Neural cell (in vitro differentiated cells): ENCODE measurements at regions not wholly inside any gene's neighbourhood (a gene's known extent, or its start where the extent isn't known, plus 50 kb on each side); places are given as distances from the start of the nearest gene placed in this dataset.
"Not testable (repeated sequence)": the region's sequence is repeated elsewhere in the genome, so short reads cannot be mapped to it uniquely, and the experiment has no call there.

Experiments
- H2AFZ ChIP-seq: fragments of 200-600, 300-800 bp; sonication (generic), shearing (Covaris generic); 2 replicates; pipeline ENCODE4 v1.6.0; 2014; ENCODE audit warnings: low read depth, mild to moderate bottlenecking, antibody characterized with exemption, low read length, moderate library complexity
- H3F3A ChIP-seq: fragments of 200-600 bp; shearing (Covaris generic); 2 replicates; pipeline ENCODE4 v1.6.1; 2016; ENCODE audit warnings: mild to moderate bottlenecking, moderate library complexity, mixed read lengths, antibody characterized with exemption, low read length; ENCODE audit not compliant: insufficient read depth, poor library complexity, severe bottlenecking
- H3K27ac ChIP-seq: fragments of 200-600, 300-800 bp; sonication (generic), shearing (Covaris generic); 2 replicates; pipeline ENCODE4 v1.5.1; 2014; ENCODE audit warnings: mild to moderate bottlenecking, low read length, moderate library complexity
- H3K27me3 ChIP-seq: fragments of 300-800, 200-600 bp; sonication (generic), shearing (Covaris generic); 2 replicates; pipeline ENCODE4 v1.6.0; 2014; ENCODE audit warnings: mild to moderate bottlenecking, low read depth, low read length, moderate library complexity; ENCODE audit not compliant: insufficient read depth
- H3K36me3 ChIP-seq: fragments of 300-800, 200-600 bp; sonication (generic), shearing (Covaris generic); 2 replicates; pipeline ENCODE4 v1.5.1; 2014; ENCODE audit warnings: mild to moderate bottlenecking, antibody characterized with exemption, low read length, moderate library complexity; ENCODE audit not compliant: insufficient read depth
- H3K4me2 ChIP-seq: fragments of 300-800, 200-600 bp; sonication (generic), shearing (Covaris generic); 2 replicates; pipeline ENCODE4 v1.6.0; 2014; ENCODE audit warnings: mild to moderate bottlenecking, low read length
- H3K4me3 ChIP-seq: fragments of 300-800, 200-600 bp; sonication (generic), shearing (Covaris generic); 2 replicates; pipeline ENCODE4 v1.5.1; 2014; ENCODE audit warnings: mild to moderate bottlenecking, low read length, moderate library complexity
- H3K79me2 ChIP-seq: fragments of 200-600 bp; shearing (Covaris generic); replicated peaks from 2 replicates; pipeline ENCODE4 v1.6.0; 2014; ENCODE audit warnings: mild to moderate bottlenecking, low read length, moderate library complexity; ENCODE audit not compliant: insufficient read depth
- H3K9ac ChIP-seq: fragments of 300-800, 200-600 bp; sonication (generic), shearing (Covaris generic); 2 replicates; pipeline ENCODE4 v1.6.1; 2016; ENCODE audit warnings: mild to moderate bottlenecking, low read length, mixed read lengths
- H3K9me2 ChIP-seq: fragments of 200-600 bp; shearing (Covaris generic); 2 replicates; pipeline ENCODE4 v1.6.1; 2016; ENCODE audit warnings: mild to moderate bottlenecking, low read length, mixed read lengths; ENCODE audit not compliant: insufficient read depth
- H3K9me3 ChIP-seq: fragments of 200-600, 300-800 bp; sonication (generic), shearing (Covaris generic); 2 replicates; pipeline ENCODE4 v1.6.1; 2016; ENCODE audit warnings: mild to moderate bottlenecking, mixed run types, low read length, moderate library complexity, mixed read lengths
- H4K20me1 ChIP-seq: fragments of 200-600 bp; shearing (Covaris generic); 2 replicates; pipeline ENCODE4 v1.6.1; 2016; ENCODE audit warnings: mild to moderate bottlenecking, mixed run types; ENCODE audit not compliant: insufficient read depth
- CTCF ChIP-seq: fragments of 450-650 bp; IDR thresholded peaks from 2 replicates; pipeline ENCODE4 v1.5.1; 2014; ENCODE audit warnings: antibody characterized with exemption, mild to moderate bottlenecking, moderate library complexity; ENCODE audit not compliant: poor library complexity, severe bottlenecking
- EP300 ChIP-seq: fragments of 450-650 bp; conservative IDR thresholded peaks from 2 replicates; pipeline ENCODE4 v1.6.1; 2014; ENCODE audit warnings: antibody characterized with exemption, mild to moderate bottlenecking, moderate library complexity; ENCODE audit not compliant: poor library complexity, severe bottlenecking
- EZH2 ChIP-seq: fragments of 200-600, 300-800 bp; shearing (Covaris generic), sonication (generic); IDR thresholded peaks from 2 replicates; pipeline ENCODE4 v1.6.1; 2014; ENCODE audit warnings: antibody characterized with exemption, low read length, borderline replicate concordance, mild to moderate bottlenecking; ENCODE audit not compliant: insufficient read depth, poor library complexity, severe bottlenecking
- MXI1 ChIP-seq: fragments of 450-650 bp; conservative IDR thresholded peaks from 2 replicates; pipeline ENCODE4 v1.6.1; 2014; ENCODE audit warnings: antibody characterized with exemption, mild to moderate bottlenecking; ENCODE audit not compliant: poor library complexity, severe bottlenecking
- POLR2AphosphoS5 ChIP-seq: IDR thresholded peaks from 2 replicates; pipeline ENCODE4 v1.6.1; 2012
- RAD21 ChIP-seq: fragments of 450-650 bp; conservative IDR thresholded peaks from 2 replicates; pipeline ENCODE4 v1.6.1; 2014; ENCODE audit warnings: antibody characterized with exemption, mild to moderate bottlenecking, moderate library complexity
- REST ChIP-seq: IDR thresholded peaks from 2 replicates; pipeline ENCODE4 v1.6.1; 2012; ENCODE audit warnings: borderline replicate concordance
- SMC3 ChIP-seq: fragments of 450-650 bp; conservative IDR thresholded peaks from 2 replicates; pipeline ENCODE4 v1.6.1; 2014; ENCODE audit warnings: antibody characterized with exemption, mild to moderate bottlenecking, moderate library complexity; ENCODE audit not compliant: poor library complexity
- TAF1 ChIP-seq: IDR thresholded peaks from 2 replicates; pipeline ENCODE4 v1.6.1; 2012; ENCODE audit warnings: low read depth

DNA sequence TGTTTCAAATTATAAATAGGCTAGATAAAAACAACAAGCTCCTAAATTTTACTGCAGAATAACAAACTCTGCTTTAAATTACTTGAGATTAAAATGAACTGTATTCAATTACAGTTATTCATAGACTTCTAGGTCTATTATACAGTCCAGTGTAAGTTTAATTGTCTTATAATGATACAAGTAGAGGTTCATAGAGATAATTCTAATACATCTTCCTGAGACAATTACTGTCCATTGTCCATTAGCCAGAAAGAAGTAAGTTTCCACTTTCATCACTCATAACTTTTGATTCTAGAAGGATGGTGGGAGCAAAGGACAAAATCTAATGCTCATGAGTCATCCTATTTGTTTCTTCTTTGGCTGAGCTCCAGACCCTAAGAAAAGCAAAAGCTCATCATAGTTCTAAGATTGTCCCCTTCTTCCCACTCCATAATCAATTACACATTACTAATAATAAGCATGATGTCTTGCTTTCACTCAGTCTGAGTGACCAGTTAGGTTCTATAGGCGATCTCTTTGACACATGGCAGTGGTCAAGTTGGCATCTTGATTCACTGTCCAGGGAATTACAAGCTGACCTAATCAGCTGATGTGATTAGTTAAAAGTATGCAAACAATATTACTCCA lies 502.5 kb upstream of the IZUMO3 start:
- Histone ChIP-seq H3K27ac (no peak overlapping the region), H3K27me3 (no peaks in the 10 kb centered on the region), H3K79me2 (no peaks in the 10 kb centered on the region), H3K36me3 (no peaks in the 10 kb centered on the region), H4K20me1 (no peaks in the 10 kb centered on the region), H3K9ac (no peak overlapping the region), H3K4me2 (no peak overlapping the region), H2AFZ (no peak overlapping the region), H3F3A (no peaks in the 10 kb centered on the region), H3K9me2 (no peaks in the 10 kb centered on the region), H3K9me3 (no peaks in the 10 kb centered on the region), H3K4me3 (no peak overlapping the region)
- TF ChIP-seq MXI1 (no peak), REST (no peak), TAF1 (no peak), EZH2 (no peak), CTCF (no peak), POLR2AphosphoS5 (no peak), RAD21 (no peak)

- not testable (repeated sequence) for H3K36me3 ChIP-seq, H3K4me2 ChIP-seq, H2AFZ ChIP-seq, H3K9me2 ChIP-seq, H3K9ac ChIP-seq, H3K4me3 ChIP-seq, H3K27ac ChIP-seq, H3K79me2 ChIP-seq, H3K27me3 ChIP-seq, H3F3A ChIP-seq, H3K9me3 ChIP-seq, H4K20me1 ChIP-seq
Observed at GRCh38 chr9:25045469-25045868, 499.8 kb upstream of the IZUMO3 start.

- Histone ChIP-seq H3K9me3 (no peaks in the 10 kb centered on the region), H3K36me3 (no peaks in the 10 kb centered on the region), H3K27me3 (peaks cover 18% of the 10 kb centered on the region), H3K79me2 (no peaks in the 10 kb centered on the region), H3K9me2 (no peaks in the 10 kb centered on the region), H3K4me3 (no peak overlapping the region), H3K9ac (no peak overlapping the region), H2AFZ (no peak overlapping the region), H4K20me1 (no peaks in the 10 kb centered on the region), H3F3A (peaks cover 2% of the 10 kb centered on the region), H3K4me2 (no peak overlapping the region), H3K27ac (no peak overlapping the region)
- TF ChIP-seq EP300 (peak; percentile 98), EZH2 (no peak), CTCF (no peak), REST (peak; percentile 94), TAF1 (peak; percentile 51), MXI1 (no peak), POLR2AphosphoS5 (peak; percentile 100), SMC3 (no peak), RAD21 (no peak)
Observed at GRCh38 chr9:25029743-25030142, 484.0 kb upstream of the IZUMO3 start.
